ENCODE measurements at regions not wholly inside any gene's neighbourhood (a gene's known extent, or its start where the extent isn't known, plus 50 kb on each side); places are given as distances from the start of the nearest gene placed in this dataset.
A peak's percentile ranks its signal among the peaks of the same experiment; 100 is the strongest.
"Not testable (repeated sequence)": the region's sequence is repeated elsewhere in the genome, so short reads cannot be mapped to it uniquely, and the experiment has no call there.

DNA sequence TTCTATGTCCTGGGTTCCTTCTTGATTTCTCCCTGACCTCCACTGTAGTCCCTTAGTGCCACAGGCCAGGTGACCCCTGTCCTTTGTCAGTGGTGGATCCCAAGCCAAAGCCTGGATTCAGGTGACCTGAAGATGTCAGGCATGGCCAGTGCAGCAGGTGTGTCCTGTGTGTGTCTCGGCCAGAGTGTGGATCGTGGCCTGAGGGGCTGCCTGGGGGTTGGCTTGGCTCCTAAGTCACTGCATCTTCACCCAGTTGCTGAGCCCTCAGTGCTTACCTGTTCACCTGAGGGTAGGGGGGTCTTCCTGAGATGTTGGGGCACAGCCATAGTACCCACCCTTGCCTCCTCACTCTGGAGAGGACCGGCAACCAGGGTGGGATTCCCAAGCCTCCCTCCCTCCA, 61.8 kb upstream of the PITX1 start:
- DNase-seq (ENCODE audit: low spot score) = no peak

GRCh38 chr5:135095052-135095715, 61.2 kb upstream of the PITX1 start:
- no peak for DNase-seq (ENCODE audit: low spot score)

- DNase-seq (ENCODE audit: low spot score) = no peak
These were observed 60.5 kb upstream of the PITX1 start for GRCh38 chr5:135094339-135095051.

- DNase-seq (ENCODE audit: low spot score) = not testable (repeated sequence)
These were observed 59.5 kb upstream of the PITX1 start for GRCh38 chr5:135093483-135093882.

DNA sequence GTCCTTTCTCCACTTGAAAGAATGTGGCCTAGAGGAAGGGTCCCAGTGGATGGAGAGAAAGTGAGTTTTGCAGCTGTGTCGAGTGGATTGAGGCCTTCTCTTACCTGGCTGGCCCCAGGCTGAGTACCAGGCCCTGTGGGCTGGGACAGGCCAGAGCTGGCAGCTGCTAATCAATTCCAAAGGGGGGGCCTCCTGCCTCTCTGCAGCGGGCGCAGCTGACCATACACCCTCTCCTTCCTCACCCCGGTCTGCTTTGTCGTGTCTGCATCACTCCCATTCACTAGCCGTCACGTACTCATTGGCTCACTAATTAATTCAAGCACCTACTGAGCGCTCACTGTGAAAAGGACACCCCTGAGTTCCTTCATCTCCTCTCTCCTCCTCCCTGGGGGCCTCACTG, 58.4 kb upstream of the PITX1 start:
- no peak for DNase-seq (ENCODE audit: low spot score)

- no peak for DNase-seq (ENCODE audit: low spot score)
These were observed 57.3 kb upstream of the PITX1 start for GRCh38 chr5:135091286-135091685.

GRCh38 chr5:135089912-135090311, 55.9 kb upstream of the PITX1 start:
- no peak for DNase-seq (ENCODE audit: low spot score)

- DNase-seq (ENCODE audit: low spot score) = no peak
These were observed 54.9 kb upstream of the PITX1 start for GRCh38 chr5:135088911-135089310.

DNA sequence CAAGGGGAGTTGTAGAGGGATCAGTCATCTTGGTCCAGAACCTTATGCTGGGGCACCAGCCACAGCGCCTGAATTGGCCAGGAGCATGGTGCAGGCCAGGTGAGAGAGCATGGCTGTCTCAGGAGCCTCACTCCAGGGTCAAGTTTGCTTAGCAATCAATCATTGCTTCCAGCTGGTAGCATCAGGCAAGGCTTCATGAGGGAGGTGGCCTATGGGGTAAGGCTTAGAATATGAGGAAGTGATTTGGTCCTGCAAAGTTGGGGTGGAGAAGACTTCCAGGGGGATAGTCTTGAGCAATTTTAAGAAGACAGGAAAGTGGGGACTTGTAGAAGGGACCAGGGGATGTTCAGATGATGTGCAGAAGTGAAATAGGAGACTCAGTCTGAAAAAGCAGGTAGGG, 53.9 kb upstream of the PITX1 start:
- no peak for DNase-seq (ENCODE audit: low spot score)

DNA sequence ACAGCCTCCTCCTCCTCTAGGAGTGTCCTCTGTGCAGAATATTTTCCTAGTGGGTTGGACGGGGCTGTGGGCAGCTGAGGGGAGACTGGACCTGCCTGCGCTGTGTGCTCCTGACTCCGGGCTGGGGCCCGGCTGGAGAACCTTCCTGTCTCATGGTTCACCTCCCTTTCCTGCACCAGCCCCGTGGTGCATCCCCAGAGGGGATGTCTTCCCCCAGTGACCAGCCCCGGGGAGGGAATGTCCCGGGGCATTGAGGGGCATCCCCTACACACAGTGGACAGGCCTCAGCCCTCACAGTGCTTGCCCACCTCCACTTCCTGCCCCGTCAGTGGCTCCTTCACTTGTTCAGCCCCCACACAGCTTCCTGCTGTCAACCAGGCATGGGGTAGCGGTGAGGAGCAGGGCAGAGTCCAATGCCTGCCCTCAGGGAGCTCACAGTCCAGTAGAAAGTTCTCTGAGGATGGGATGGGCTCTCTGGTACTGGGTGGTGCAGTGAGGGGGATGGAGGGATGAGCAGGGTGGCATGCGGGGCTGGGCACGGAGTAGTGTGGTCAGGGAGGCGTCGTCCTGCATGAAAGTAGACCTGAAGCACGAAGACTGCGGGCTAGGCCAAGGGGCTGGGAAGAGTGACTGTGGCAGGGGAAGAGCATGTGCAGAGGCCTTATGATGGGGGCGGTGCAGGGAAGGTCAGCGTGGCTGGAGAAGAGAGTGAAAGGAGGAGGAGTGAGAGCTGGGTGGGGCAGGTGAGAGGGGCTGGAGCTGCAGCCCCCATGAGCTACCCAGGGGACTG, 52.1 kb upstream of the PITX1 start:
- no peak for DNase-seq (ENCODE audit: low spot score)

- DNase-seq (ENCODE audit: low spot score) = peak; percentile 60
These were observed 51.3 kb upstream of the PITX1 start for GRCh38 chr5:135085133-135085935.

Data from HT-29 (cell line).